DOHH2 (cell line): ENCODE measurements at regions not wholly inside any gene's neighbourhood (a gene's known extent, or its start where the extent isn't known, plus 50 kb on each side); places are given as distances from the start of the nearest gene placed in this dataset.

ENCODE experiments used
- H3F3A ChIP-seq: fragments of 200-600 bp; sonication (generic), shearing (Covaris generic); 2 replicates; pipeline ENCODE4 v1.6.0; 2016; ENCODE audit warnings: antibody characterized with exemption, mild to moderate bottlenecking; ENCODE audit not compliant: control insufficient read depth, insufficient read depth
- H3K27ac ChIP-seq: fragments of 200-600 bp; sonication (generic); 2 replicates; pipeline ENCODE4 v1.5.1; 2014; ENCODE audit warnings: low read depth, mild to moderate bottlenecking, low read length, moderate library complexity
- H3K27me3 ChIP-seq: fragments of 200-600 bp; sonication (generic); 2 replicates; pipeline ENCODE4 v1.6.1; 2014; ENCODE audit warnings: mild to moderate bottlenecking, low read length, mixed read lengths; ENCODE audit not compliant: control insufficient read depth
- H3K36me3 ChIP-seq: fragments of 200-600 bp; sonication (generic); 2 replicates; pipeline ENCODE4 v1.6.1; 2014; ENCODE audit warnings: mild to moderate bottlenecking, low read length, moderate library complexity, mixed read lengths; ENCODE audit not compliant: control insufficient read depth
- H3K4me1 ChIP-seq: fragments of 200-600 bp; sonication (generic); 2 replicates; pipeline ENCODE4 v1.6.1; 2014; ENCODE audit warnings: mild to moderate bottlenecking, low read length, mixed read lengths; ENCODE audit not compliant: control insufficient read depth
- H3K4me2 ChIP-seq: fragments of 200-600 bp; sonication (generic); 2 replicates; pipeline ENCODE4 v1.6.0; 2014; ENCODE audit warnings: mild to moderate bottlenecking, low read length, moderate library complexity
- H3K4me3 ChIP-seq: fragments of 200-600 bp; sonication (generic); 2 replicates; pipeline ENCODE4 v1.5.1; 2014; ENCODE audit warnings: mild to moderate bottlenecking, low read length, mixed read lengths
- H3K79me2 ChIP-seq: fragments of 200-600 bp; sonication (generic); 2 replicates; pipeline ENCODE4 v1.6.1; 2014; ENCODE audit warnings: mild to moderate bottlenecking, low read length, mixed read lengths; ENCODE audit not compliant: control insufficient read depth
- H3K9me2 ChIP-seq: fragments of 200-600 bp; sonication (generic); replicated peaks from 2 replicates; pipeline ENCODE4 v1.6.1; 2014; ENCODE audit warnings: mild to moderate bottlenecking, low read length, mixed read lengths; ENCODE audit not compliant: control insufficient read depth
- H3K9me3 ChIP-seq: fragments of 200-600 bp; sonication (generic); 2 replicates; pipeline ENCODE4 v1.6.1; 2014; ENCODE audit warnings: antibody characterized with exemption, low read length, mixed read lengths; ENCODE audit not compliant: control insufficient read depth, insufficient read depth
- H4K20me1 ChIP-seq: fragments of 200-600 bp; sonication (generic); 2 replicates; pipeline ENCODE4 v1.6.0; 2014; ENCODE audit warnings: low read depth, mild to moderate bottlenecking, antibody characterized with exemption, low read length, moderate library complexity; ENCODE audit not compliant: control insufficient read depth, insufficient read depth
- CTCF ChIP-seq: fragments of 200-600 bp; sonication (generic); IDR thresholded peaks from one replicate; pipeline ENCODE4 v1.5.1; 2014; ENCODE audit warnings: antibody characterized with exemption, mild to moderate bottlenecking, low read depth, low read length; ENCODE audit not compliant: poor library complexity, severe bottlenecking
- EZH2phosphoT487 ChIP-seq: fragments of 200-600 bp; sonication (generic); IDR thresholded peaks from 2 replicates; pipeline ENCODE4 v1.6.1; 2017; ENCODE audit warnings: borderline replicate concordance, mild to moderate bottlenecking, antibody characterized with exemption, low read length, moderate library complexity, mixed read lengths

- H3K4me3 ChIP-seq, result no peak overlapping the region
- H3K27me3 ChIP-seq, result 0 out of 2 replicates have a peak, but pooled peaks cover 2% of the 10 kb centered on the region
- H3K4me1 ChIP-seq, result no peaks in the 10 kb centered on the region
- H4K20me1 ChIP-seq, result no peaks in the 10 kb centered on the region
- H3F3A ChIP-seq, result no peaks in the 10 kb centered on the region
- no peaks in the 10 kb centered on the region for H3K79me2 ChIP-seq
- H3K9me2 ChIP-seq, result no peaks in the 10 kb centered on the region
- H3K36me3 ChIP-seq, result no peaks in the 10 kb centered on the region
- no peaks in the 10 kb centered on the region for H3K9me3 ChIP-seq
- no peak overlapping the region for H3K4me2 ChIP-seq
- no peak for TF ChIP-seq CTCF
- no peak for TF ChIP-seq EZH2phosphoT487
- H3K27ac ChIP-seq, result no peak overlapping the region
Observed at GRCh38 chr4:43373201-43373600, 480.7 kb downstream of the GRXCR1 start.

GRCh38 chr4:43374216-43374751 lies 481.8 kb downstream of the GRXCR1 start:
- Histone ChIP-seq H3K27ac (no peak overlapping the region), H3K36me3 (no peaks in the 10 kb centered on the region), H3K4me2 (no peak overlapping the region), H3K9me3 (no peaks in the 10 kb centered on the region), H3K79me2 (no peaks in the 10 kb centered on the region), H3K27me3 (0 out of 2 replicates have a peak, but pooled peaks cover under 1% of the 10 kb centered on the region), H3K4me3 (no peak overlapping the region), H3K4me1 (no peaks in the 10 kb centered on the region), H4K20me1 (no peaks in the 10 kb centered on the region), H3K9me2 (no peaks in the 10 kb centered on the region), H3F3A (no peaks in the 10 kb centered on the region)
- TF ChIP-seq CTCF, result no peak
- no peak for TF ChIP-seq EZH2phosphoT487

- H3K9me2 ChIP-seq, result no peaks in the 10 kb centered on the region
- no peak overlapping the region for H3K4me2 ChIP-seq
- H3K36me3 ChIP-seq, result no peaks in the 10 kb centered on the region
- no peaks in the 10 kb centered on the region for H3K79me2 ChIP-seq
- H3K27me3 ChIP-seq, result no peaks in the 10 kb centered on the region
- no peaks in the 10 kb centered on the region for H3F3A ChIP-seq
- no peaks in the 10 kb centered on the region for H3K9me3 ChIP-seq
- H3K27ac ChIP-seq, result no peak overlapping the region
- H3K4me1 ChIP-seq, result no peaks in the 10 kb centered on the region
- no peak overlapping the region for H3K4me3 ChIP-seq
- no peaks in the 10 kb centered on the region for H4K20me1 ChIP-seq
- TF ChIP-seq CTCF, result no peak
- TF ChIP-seq EZH2phosphoT487, result no peak
Observed at GRCh38 chr4:43379016-43379415, 486.5 kb downstream of the GRXCR1 start.
